Endothelial cell of umbilical vein (primary cell): ENCODE measurements at regions not wholly inside any gene's neighbourhood (a gene's known extent, or its start where the extent isn't known, plus 50 kb on each side); places are given as distances from the start of the nearest gene placed in this dataset.
A peak's percentile ranks its signal among the peaks of the same experiment; 100 is the strongest.

Experiments used
- BruUV-seq: library from RNA; stranded (reverse); fragments of 400-500 nt; replicated peaks from 2 replicates; lab custom pipeline; 2021; lab: Mats Ljungman, UMichigan
- CTCF ChIA-PET: fragments of 300-600, 350-600 bp; sonication (Branson Sonifier 250); formaldehyde crosslinking; loops from one replicate; lab custom pipeline; 2021; ENCODE audit warnings: antibody characterized with exemption, inconsistent platforms; lab: Charles Lee
- POLR2A ChIA-PET: fragments of 300-600, 350-600 bp; sonication (Branson Sonifier 250); formaldehyde crosslinking; loops from one replicate; lab custom pipeline; 2021; ENCODE audit warnings: antibody characterized with exemption, inconsistent platforms; lab: Charles Lee
- DNase-seq: peaks from one replicate; pipeline ENCODE4 v3.0.0-alpha.2; 2011; ENCODE audit warnings: low read depth, low spot score
- FAIRE-seq: peaks from 2 replicates; lab custom pipeline; 2011; peaks lifted over from hg19 to GRCh38; lab: Jason Lieb, UNC
- H2AFZ ChIP-seq: 2 replicates; pipeline ENCODE4 v1.6.0; 2012; ENCODE audit warnings: low read depth, low read length, control low read depth, inconsistent platforms
- H3K27ac ChIP-seq: 2 replicates; pipeline ENCODE4 v1.5.1; 2011; ENCODE audit warnings: low read depth, mild to moderate bottlenecking, control low read depth, low read length, moderate library complexity; ENCODE audit not compliant: insufficient read depth
- H3K27me3 ChIP-seq, 2 experiments: 2 replicates each; pipeline versions ENCODE4 v1.6.0 to v1.6.1; 2011; ENCODE audit warnings: low read length in 2 of 2, mixed read lengths in 1 of 2; ENCODE audit not compliant: control insufficient read depth in 2 of 2, insufficient read depth in 2 of 2
- H3K36me3 ChIP-seq, 2 experiments: 2 replicates in 1 of 2; 3 replicates in 1 of 2; pipeline ENCODE4 v1.5.1; 2011; ENCODE audit warnings: low read length in 2 of 2, mild to moderate bottlenecking in 1 of 2, moderate library complexity in 1 of 2; ENCODE audit not compliant: control insufficient read depth in 2 of 2, insufficient read depth in 2 of 2; ENCODE audit errors: extremely low read depth in 1 of 2
- H3K4me1 ChIP-seq: 3 replicates; pipeline ENCODE4 v1.5.1; 2011; ENCODE audit warnings: mild to moderate bottlenecking, low read length; ENCODE audit not compliant: control insufficient read depth, insufficient read depth; ENCODE audit errors: extremely low read depth
- H3K4me2 ChIP-seq: 2 replicates; pipeline ENCODE4 v1.6.1; 2011; ENCODE audit warnings: low read length, control low read depth, mixed read lengths; ENCODE audit not compliant: insufficient read depth
- H3K4me3 ChIP-seq, 3 experiments: fragments of 200-600 bp in 1 of 3; sonication (generic), shearing (Covaris generic) in 1 of 3; replicated peaks in 1 of 3; 2 replicates each; pipeline ENCODE4 v1.5.1; 2011 to 2016; ENCODE audit warnings: control low read depth in 3 of 3, low read length in 3 of 3, mild to moderate bottlenecking in 2 of 3, inconsistent platforms in 1 of 3, low read depth in 1 of 3, moderate library complexity in 1 of 3; ENCODE audit not compliant: insufficient read depth in 1 of 3
- H3K79me2 ChIP-seq: 2 replicates; pipeline ENCODE4 v1.6.0; 2012; ENCODE audit warnings: low read length, inconsistent platforms; ENCODE audit not compliant: control insufficient read depth, insufficient read depth
- H3K9ac ChIP-seq: replicated peaks from 2 replicates; pipeline ENCODE3; 2011; ENCODE audit warnings: low read length, control low read depth; ENCODE audit not compliant: insufficient read depth; ENCODE audit errors: extremely low read depth
- H3K9me1 ChIP-seq: replicated peaks from 3 replicates; pipeline ENCODE4 v1.6.0; 2011; ENCODE audit warnings: mild to moderate bottlenecking, low read length; ENCODE audit not compliant: control insufficient read depth, insufficient read depth; ENCODE audit errors: extremely low read depth
- H3K9me3 ChIP-seq: replicated peaks from 2 replicates; pipeline ENCODE4 v1.5.1; 2012; ENCODE audit warnings: low read length, inconsistent platforms; ENCODE audit not compliant: control insufficient read depth, insufficient read depth
- H4K20me1 ChIP-seq: replicated peaks from 2 replicates; pipeline ENCODE3; 2011; ENCODE audit warnings: mild to moderate bottlenecking, low read length; ENCODE audit not compliant: control insufficient read depth, insufficient read depth; ENCODE audit errors: extremely low read depth
- CTCF ChIP-seq, 2 donors: IDR thresholded peaks; 1 replicate in 1 of 2; 2 replicates in 1 of 2; pipeline ENCODE4 v1.5.1; 2011; ENCODE audit warnings: low read length in 2 of 2, mild to moderate bottlenecking in 2 of 2, moderate library complexity in 2 of 2, control low read depth in 1 of 2, inconsistent platforms in 1 of 2, low read depth in 1 of 2; ENCODE audit not compliant: insufficient read depth in 1 of 2; ENCODE audit errors: extremely low read depth in 1 of 2
- EZH2 ChIP-seq: IDR thresholded peaks from 2 replicates; pipeline ENCODE4 v1.6.1; 2012; ENCODE audit warnings: borderline replicate concordance, low read depth, mild to moderate bottlenecking, moderate library complexity, low read length, inconsistent platforms; ENCODE audit not compliant: severe bottlenecking
- FOS ChIP-seq: IDR thresholded peaks from 2 replicates; pipeline ENCODE4 v1.6.1; 2011; ENCODE audit warnings: mild to moderate bottlenecking, low read length, moderate library complexity, borderline replicate concordance; ENCODE audit not compliant: insufficient read depth
- JUN ChIP-seq: IDR thresholded peaks from 2 replicates; pipeline ENCODE4 v1.6.1; 2011; ENCODE audit warnings: borderline replicate concordance, low read depth; ENCODE audit not compliant: insufficient read length, insufficient read depth
- MAX ChIP-seq: IDR thresholded peaks from 2 replicates; pipeline ENCODE4 v1.6.1; 2011; ENCODE audit not compliant: insufficient read depth, insufficient read length
- POLR2A ChIP-seq: IDR thresholded peaks from 2 replicates; pipeline ENCODE4 v1.6.1; 2012; ENCODE audit warnings: low read depth, mild to moderate bottlenecking, control low read depth, low read length
- POLR2AphosphoS5 ChIP-seq: IDR thresholded peaks from 2 replicates; pipeline ENCODE4 v1.6.1; 2012; ENCODE audit warnings: low read depth, mild to moderate bottlenecking, control low read depth, low read length, moderate library complexity; ENCODE audit not compliant: insufficient read depth
- dilution Hi-C: fragments of 300-500 bp; cut with MboI; formaldehyde crosslinking; loops from one replicate; pipeline ENCODE4 v1.15.0; 2019; ENCODE audit warnings: low sequenced_read_pairs; ENCODE audit not compliant: extremely low pct_ligation_motif_present
- intact Hi-C: fragments of 100-400 bp; cut with micrococcal nuclease; formaldehyde crosslinking; loops from one replicate; pipeline ENCODE4 v1.10.0; 2022

- H3K9ac ChIP-seq = no peak overlapping the region
- intact Hi-C loops = no loop called here
- peak; percentile 67 for TF ChIP-seq FOS
- TF ChIP-seq JUN = no peak
- no peak for TF ChIP-seq EZH2
- no peaks in the 10 kb centered on the region for H3K9me3 ChIP-seq
- H3K36me3 ChIP-seq = no peaks in the 10 kb centered on the region
- H3K79me2 ChIP-seq = no peaks in the 10 kb centered on the region
- no peaks in the 10 kb centered on the region for H3K27me3 ChIP-seq
- H2AFZ ChIP-seq = no peak overlapping the region
- peak; percentile 12 for DNase-seq
- H3K9me1 ChIP-seq = peaks cover 2% of the 10 kb centered on the region
- FAIRE-seq = no peak
- H3K4me1 ChIP-seq = no peaks in the 10 kb centered on the region
- BruUV-seq = no TSS peak
- CTCF ChIA-PET = interaction anchor here (0.5 to 1.9 kb wide), 7 partner anchors 9 to 149 kb away, joined by 3 to 7 read pairs (median 4); no protein-coding TSS in a partner anchor
- dilution Hi-C loops = no loop called here
- no peak overlapping the region for H3K4me2 ChIP-seq
- no peaks in the 10 kb centered on the region for H4K20me1 ChIP-seq
- POLR2A ChIA-PET = no interaction called here
- no peak overlapping the region for H3K4me3 ChIP-seq
- H3K27ac ChIP-seq = no peak overlapping the region
These were observed 248.6 kb upstream of the KRR1 start for GRCh38 chr12:75759842-75760572.

- Histone ChIP-seq H3K4me2 (no peak overlapping the region), H4K20me1 (no peaks in the 10 kb centered on the region), H3K4me3 (no peak overlapping the region), H2AFZ (no peak overlapping the region), H3K4me1 (no peaks in the 10 kb centered on the region), H3K9me1 (peaks cover 2% of the 10 kb centered on the region), H3K27ac (no peak overlapping the region), H3K9ac (no peak overlapping the region), H3K36me3 (no peaks in the 10 kb centered on the region), H3K9me3 (no peaks in the 10 kb centered on the region), H3K79me2 (no peaks in the 10 kb centered on the region), H3K27me3 (no peaks in the 10 kb centered on the region)
- FAIRE-seq (no peak), DNase-seq (no peak)
- BruUV-seq = no TSS peak
- dilution Hi-C loops (no loop called here), intact Hi-C loops (no loop called here)
- ChIA-PET POLR2A (no interaction called here), CTCF (interaction anchor here (1.4 to 1.5 kb wide), 2 partner anchors 9 to 23 kb away, joined by 5 to 7 read pairs; no protein-coding TSS in a partner anchor)
- TF ChIP-seq CTCF (IDR thresholded peaks at IDR 0.05; ENCODE audit: extremely low read depth in 1 of 2, insufficient read depth in 1 of 2, low read depth in 1 of 2, low read length in 2 of 2) (no peak), FOS (no peak), MAX (no peak), POLR2AphosphoS5 (no peak), EZH2 (no peak), POLR2A (no peak)
These were observed 247.8 kb upstream of the KRR1 start for GRCh38 chr12:75759196-75759595.
